ENCODE measurements at regions not wholly inside any gene's neighbourhood (a gene's known extent, or its start where the extent isn't known, plus 50 kb on each side); places are given as distances from the start of the nearest gene placed in this dataset.

DNA sequence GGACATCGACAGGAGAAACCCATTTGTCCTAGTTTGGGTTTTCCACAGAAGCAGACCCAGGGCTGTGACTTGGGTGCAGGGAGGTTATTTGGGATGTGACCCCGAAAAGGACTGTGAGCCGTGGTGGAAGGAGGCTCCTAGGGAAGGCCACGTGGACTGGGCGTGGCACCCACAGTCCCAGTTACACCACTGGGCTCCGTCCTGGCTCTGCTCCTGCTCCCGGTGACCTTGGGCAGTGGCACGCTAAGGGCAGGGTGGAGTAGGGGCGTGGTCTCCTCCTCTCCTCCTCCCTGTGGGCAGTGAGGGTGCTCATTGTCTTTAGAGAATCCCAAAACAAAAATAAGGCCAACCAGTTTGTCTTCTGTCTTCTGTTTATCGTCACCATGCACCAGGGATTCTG lies 190.1 kb downstream of the GADD45G start:
- H3K9me3 Mint-ChIP-seq (ENCODE audit: unreplicated experiment), result no peaks in the 10 kb centered on the region
- TF ChIP-seq, protein P1, sequence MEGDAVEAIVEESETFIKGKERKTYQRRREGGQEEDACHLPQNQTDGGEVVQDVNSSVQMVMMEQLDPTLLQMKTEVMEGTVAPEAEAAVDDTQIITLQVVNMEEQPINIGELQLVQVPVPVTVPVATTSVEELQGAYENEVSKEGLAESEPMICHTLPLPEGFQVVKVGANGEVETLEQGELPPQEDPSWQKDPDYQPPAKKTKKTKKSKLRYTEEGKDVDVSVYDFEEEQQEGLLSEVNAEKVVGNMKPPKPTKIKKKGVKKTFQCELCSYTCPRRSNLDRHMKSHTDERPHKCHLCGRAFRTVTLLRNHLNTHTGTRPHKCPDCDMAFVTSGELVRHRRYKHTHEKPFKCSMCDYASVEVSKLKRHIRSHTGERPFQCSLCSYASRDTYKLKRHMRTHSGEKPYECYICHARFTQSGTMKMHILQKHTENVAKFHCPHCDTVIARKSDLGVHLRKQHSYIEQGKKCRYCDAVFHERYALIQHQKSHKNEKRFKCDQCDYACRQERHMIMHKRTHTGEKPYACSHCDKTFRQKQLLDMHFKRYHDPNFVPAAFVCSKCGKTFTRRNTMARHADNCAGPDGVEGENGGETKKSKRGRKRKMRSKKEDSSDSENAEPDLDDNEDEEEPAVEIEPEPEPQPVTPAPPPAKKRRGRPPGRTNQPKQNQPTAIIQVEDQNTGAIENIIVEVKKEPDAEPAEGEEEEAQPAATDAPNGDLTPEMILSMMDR (IDR thresholded peaks at IDR 0.05), result no peak
- H3K4me1 Mint-ChIP-seq (ENCODE audit: unreplicated experiment), result no peaks in the 10 kb centered on the region
- no peaks in the 10 kb centered on the region for H3K36me3 Mint-ChIP-seq (ENCODE audit: unreplicated experiment)
- no peak overlapping the region for H3K27ac Mint-ChIP-seq (ENCODE audit: unreplicated experiment)
- no peaks in the 10 kb centered on the region for H3K27me3 Mint-ChIP-seq (ENCODE audit: unreplicated experiment)
- no peak overlapping the region for H3K4me3 Mint-ChIP-seq (ENCODE audit: unreplicated experiment)
- DNase-seq (ENCODE audit: extremely low spot score, unreplicated experiment), result no peak

DNA sequence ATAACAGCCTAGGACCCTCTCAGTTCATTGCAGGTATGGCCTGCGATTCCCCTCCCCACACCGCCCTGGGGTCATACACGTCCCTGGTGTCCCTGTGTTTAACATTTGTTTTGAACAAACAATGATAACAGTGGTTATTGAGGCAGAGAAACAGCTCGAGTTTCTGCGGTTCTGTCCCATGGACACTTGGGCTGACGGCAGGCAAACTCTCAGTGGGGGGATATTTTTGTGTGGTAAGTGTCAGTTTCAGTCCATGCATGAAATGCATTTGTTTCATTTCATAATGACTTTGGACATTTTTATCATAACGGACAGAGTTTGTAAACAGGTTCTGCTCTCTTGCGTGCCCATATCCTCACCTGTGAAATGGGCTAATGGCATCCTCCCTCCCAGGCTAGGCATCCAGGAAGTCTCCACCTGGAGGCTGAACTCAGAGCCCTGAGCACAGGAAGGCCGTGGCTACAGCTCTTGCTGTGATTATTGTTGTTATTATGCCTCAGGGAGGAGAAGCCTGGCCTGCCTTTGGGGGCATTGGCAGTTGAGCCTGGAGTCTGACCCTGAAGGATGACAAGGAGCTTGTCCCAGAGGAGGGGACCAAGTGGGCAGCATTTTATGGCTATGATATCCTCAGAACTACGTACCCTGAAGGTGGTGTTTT lies 190.9 kb downstream of the GADD45G start:
- H3K27ac Mint-ChIP-seq (ENCODE audit: unreplicated experiment), result no peak overlapping the region
- TF ChIP-seq, protein P1 (IDR thresholded peaks at IDR 0.05), result no peak
- DNase-seq (ENCODE audit: extremely low spot score, unreplicated experiment), result no peak
- H3K4me1 Mint-ChIP-seq (ENCODE audit: unreplicated experiment), result no peaks in the 10 kb centered on the region
- no peaks in the 10 kb centered on the region for H3K36me3 Mint-ChIP-seq (ENCODE audit: unreplicated experiment)
- H3K4me3 Mint-ChIP-seq (ENCODE audit: unreplicated experiment), result no peak overlapping the region
- H3K27me3 Mint-ChIP-seq (ENCODE audit: unreplicated experiment), result no peaks in the 10 kb centered on the region
- H3K9me3 Mint-ChIP-seq (ENCODE audit: unreplicated experiment), result no peaks in the 10 kb centered on the region

DNA sequence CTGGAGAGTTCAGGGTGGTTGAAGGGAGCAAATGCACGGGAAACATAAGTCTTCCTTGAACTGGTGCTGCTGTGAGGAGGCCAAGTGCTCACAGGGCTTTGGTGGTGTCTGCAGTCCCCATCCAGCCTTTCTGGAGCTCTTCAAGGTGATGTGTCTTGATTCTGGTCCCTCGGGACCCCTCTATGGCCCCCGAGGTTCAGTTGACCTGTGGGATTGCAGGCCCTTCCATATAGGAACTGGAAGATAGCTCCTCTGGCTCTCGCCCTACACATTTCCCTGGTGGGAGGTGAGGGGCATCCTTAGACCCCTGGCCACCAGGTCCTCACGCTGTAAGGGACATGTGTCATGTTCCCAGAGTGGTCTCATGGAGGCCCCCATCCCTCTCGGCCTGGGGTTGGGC lies 191.8 kb downstream of the GADD45G start:
- H3K9me3 Mint-ChIP-seq (ENCODE audit: unreplicated experiment), result no peaks in the 10 kb centered on the region
- H3K4me3 Mint-ChIP-seq (ENCODE audit: unreplicated experiment), result no peak overlapping the region
- peaks cover 2% of the 10 kb centered on the region for H3K27me3 Mint-ChIP-seq (ENCODE audit: unreplicated experiment)
- TF ChIP-seq, protein P1 (IDR thresholded peaks at IDR 0.05), result no peak
- H3K36me3 Mint-ChIP-seq (ENCODE audit: unreplicated experiment), result no peaks in the 10 kb centered on the region
- no peaks in the 10 kb centered on the region for H3K4me1 Mint-ChIP-seq (ENCODE audit: unreplicated experiment)
- DNase-seq (ENCODE audit: extremely low spot score, unreplicated experiment), result no peak
- no peak overlapping the region for H3K27ac Mint-ChIP-seq (ENCODE audit: unreplicated experiment)

DNA sequence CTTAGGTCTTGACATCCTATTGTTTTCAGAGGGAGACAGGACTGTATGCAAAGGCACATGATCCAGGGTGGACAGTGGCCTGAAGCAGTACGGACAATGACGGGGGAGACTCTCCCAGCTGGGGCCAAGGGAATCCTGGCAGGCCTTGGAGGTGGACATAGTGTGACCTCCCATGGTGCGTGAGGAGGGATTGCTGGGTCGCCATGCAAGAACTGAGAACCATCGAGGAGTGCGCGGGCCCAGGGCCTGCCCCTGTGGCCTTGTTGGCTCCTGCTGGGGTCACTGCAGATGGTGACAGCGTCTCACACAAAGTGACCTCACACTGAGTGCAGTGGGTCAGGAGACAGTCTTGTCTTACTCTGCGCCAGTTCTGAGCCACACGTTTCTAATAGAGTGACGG lies 192.4 kb downstream of the GADD45G start:
- Mint-ChIP-seq H3K36me3 (ENCODE audit: unreplicated experiment) (no peaks in the 10 kb centered on the region), H3K9me3 (ENCODE audit: unreplicated experiment) (no peaks in the 10 kb centered on the region), H3K27ac (ENCODE audit: unreplicated experiment) (no peak overlapping the region), H3K27me3 (ENCODE audit: unreplicated experiment) (peaks cover 2% of the 10 kb centered on the region), H3K4me3 (ENCODE audit: unreplicated experiment) (no peak overlapping the region), H3K4me1 (ENCODE audit: unreplicated experiment) (no peaks in the 10 kb centered on the region)
- no peak for DNase-seq (ENCODE audit: extremely low spot score, unreplicated experiment)
- TF ChIP-seq, protein P1 (IDR thresholded peaks at IDR 0.05), result no peak

DNA sequence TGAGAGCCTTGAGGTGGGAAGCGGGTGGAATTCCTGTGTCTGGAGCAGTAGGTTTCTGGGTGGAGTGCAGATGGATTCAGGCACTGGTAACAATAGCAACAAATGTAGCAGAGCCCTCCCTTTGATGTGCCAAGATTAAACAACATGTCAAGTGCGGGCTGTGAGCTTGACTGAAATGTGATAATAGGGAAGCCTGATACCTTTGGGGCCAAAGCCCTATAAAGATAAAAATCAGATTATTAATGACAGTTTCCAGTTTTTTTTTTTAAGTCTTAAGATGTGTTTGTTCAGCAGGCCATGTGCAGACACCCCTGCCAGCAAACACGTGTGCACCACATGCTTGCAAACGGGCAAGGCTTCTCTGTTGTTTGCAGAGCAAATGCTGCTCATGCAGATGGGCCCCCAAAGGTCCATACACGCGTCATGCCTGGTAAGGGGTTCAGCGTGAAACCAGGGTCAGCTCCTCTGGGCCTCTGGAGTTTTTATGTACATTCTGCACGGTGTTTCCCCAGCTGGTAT lies 193.2 kb downstream of the GADD45G start:
- Mint-ChIP-seq H3K9me3 (ENCODE audit: unreplicated experiment) (no peaks in the 10 kb centered on the region), H3K4me3 (ENCODE audit: unreplicated experiment) (no peak overlapping the region), H3K27ac (ENCODE audit: unreplicated experiment) (no peak overlapping the region), H3K27me3 (ENCODE audit: unreplicated experiment) (peaks cover 2% of the 10 kb centered on the region), H3K4me1 (ENCODE audit: unreplicated experiment) (peaks cover 5% of the 10 kb centered on the region), H3K36me3 (ENCODE audit: unreplicated experiment) (no peaks in the 10 kb centered on the region)
- DNase-seq (ENCODE audit: extremely low spot score, unreplicated experiment), result no peak
- TF ChIP-seq, protein P1 (IDR thresholded peaks at IDR 0.05), result no peak
